ENCODE measurements at regions not wholly inside any gene's neighbourhood (a gene's known extent, or its start where the extent isn't known, plus 50 kb on each side); places are given as distances from the start of the nearest gene placed in this dataset.

GRCh38 chr9:134214386-134214765 is 50.0 kb upstream of the RNU6ATAC start:
- no peak for DNase-seq (ENCODE audit: low read depth, low spot score)
- no peaks in the 10 kb centered on the region for H3K36me3 ChIP-seq (ENCODE audit: insufficient read depth, insufficient read length, low read length)
- H3K9me3 ChIP-seq (ENCODE audit: insufficient read depth, low read length), result peaks cover 12% of the 10 kb centered on the region; the same call in 1 of the 2 replicates
- peak overlapping the region; percentile 45 for H3K9ac ChIP-seq (ENCODE audit: insufficient read length, low read depth)
- TF ChIP-seq YY1 (IDR thresholded peaks at IDR 0.05; ENCODE audit: insufficient read depth, insufficient read length) (no peak), SUZ12 (IDR thresholded peaks at IDR 0.05; ENCODE audit: extremely low read depth, insufficient read depth, insufficient read length) (no peak), ZNF274 (IDR thresholded peaks at IDR 0.05; ENCODE audit: low read depth, low read length) (no peak)
- no peaks in the 10 kb centered on the region for H3K27me3 ChIP-seq (ENCODE audit: insufficient read depth, insufficient read length)
- no peak overlapping the region for H3K4me3 ChIP-seq (ENCODE audit: insufficient read length, low read depth)
- peaks cover 23% of the 10 kb centered on the region for H3K4me1 ChIP-seq (ENCODE audit: insufficient read depth, insufficient read length)

GRCh38 chr9:134214766-134215419 is 50.5 kb upstream of the RNU6ATAC start:
- peak overlapping the region; percentile 11 for H3K9ac ChIP-seq (ENCODE audit: insufficient read length, low read depth)

GRCh38 chr9:134215420-134215698 is 51.0 kb upstream of the RNU6ATAC start:
- DNase-seq (ENCODE audit: low read depth, low spot score), result no peak
- Histone ChIP-seq H3K4me3 (ENCODE audit: insufficient read length, low read depth) (no peak overlapping the region), H3K36me3 (ENCODE audit: insufficient read depth, insufficient read length, low read length) (no peaks in the 10 kb centered on the region), H3K9me3 (ENCODE audit: insufficient read depth, low read length) (peaks cover 12% of the 10 kb centered on the region; the same call in 1 of the 2 replicates), H3K27me3 (ENCODE audit: insufficient read depth, insufficient read length) (no peaks in the 10 kb centered on the region), H3K9ac (ENCODE audit: insufficient read length, low read depth) (peak overlapping the region; percentile 11), H3K4me1 (ENCODE audit: insufficient read depth, insufficient read length) (peaks cover 18% of the 10 kb centered on the region)
- TF ChIP-seq YY1 (IDR thresholded peaks at IDR 0.05; ENCODE audit: insufficient read depth, insufficient read length) (no peak), SUZ12 (IDR thresholded peaks at IDR 0.05; ENCODE audit: extremely low read depth, insufficient read depth, insufficient read length) (no peak), ZNF274 (IDR thresholded peaks at IDR 0.05; ENCODE audit: low read depth, low read length) (no peak)

More at GRCh38 chr9:134214766-134215419, 50.5 kb upstream of the RNU6ATAC start:
- DNase-seq (ENCODE audit: low read depth, low spot score), result no peak
- no peaks in the 10 kb centered on the region for H3K27me3 ChIP-seq (ENCODE audit: insufficient read depth, insufficient read length)
- H3K4me1 ChIP-seq (ENCODE audit: insufficient read depth, insufficient read length), result peaks cover 19% of the 10 kb centered on the region
- H3K4me3 ChIP-seq (ENCODE audit: insufficient read length, low read depth), result no peak overlapping the region
- no peaks in the 10 kb centered on the region for H3K36me3 ChIP-seq (ENCODE audit: insufficient read depth, insufficient read length, low read length)
- peaks cover 12% of the 10 kb centered on the region; the same call in 1 of the 2 replicates for H3K9me3 ChIP-seq (ENCODE audit: insufficient read depth, low read length)
- TF ChIP-seq SUZ12 (IDR thresholded peaks at IDR 0.05; ENCODE audit: extremely low read depth, insufficient read depth, insufficient read length), result no peak
- no peak for TF ChIP-seq ZNF274 (IDR thresholded peaks at IDR 0.05; ENCODE audit: low read depth, low read length)
- TF ChIP-seq YY1 (IDR thresholded peaks at IDR 0.05; ENCODE audit: insufficient read depth, insufficient read length), result no peak

GRCh38 chr9:134215699-134216448 is 51.5 kb upstream of the RNU6ATAC start:
- H3K9me3 ChIP-seq (ENCODE audit: insufficient read depth, low read length), result peaks cover 12% of the 10 kb centered on the region; the same call in 1 of the 2 replicates
- no peaks in the 10 kb centered on the region for H3K27me3 ChIP-seq (ENCODE audit: insufficient read depth, insufficient read length)
- peak overlapping the region; percentile 38 for H3K9ac ChIP-seq (ENCODE audit: insufficient read length, low read depth)
- no peak for DNase-seq (ENCODE audit: low read depth, low spot score)
- H3K4me1 ChIP-seq (ENCODE audit: insufficient read depth, insufficient read length), result peaks cover 18% of the 10 kb centered on the region
- TF ChIP-seq YY1 (IDR thresholded peaks at IDR 0.05; ENCODE audit: insufficient read depth, insufficient read length), result no peak
- H3K4me3 ChIP-seq (ENCODE audit: insufficient read length, low read depth), result no peak overlapping the region
- no peaks in the 10 kb centered on the region for H3K36me3 ChIP-seq (ENCODE audit: insufficient read depth, insufficient read length, low read length)

GRCh38 chr9:134216449-134216951 is 52.1 kb upstream of the RNU6ATAC start:
- TF ChIP-seq YY1 (IDR thresholded peaks at IDR 0.05; ENCODE audit: insufficient read depth, insufficient read length) (no peak), SUZ12 (IDR thresholded peaks at IDR 0.05; ENCODE audit: extremely low read depth, insufficient read depth, insufficient read length) (no peak), ZNF274 (IDR thresholded peaks at IDR 0.05; ENCODE audit: low read depth, low read length) (no peak)
- Histone ChIP-seq H3K27me3 (ENCODE audit: insufficient read depth, insufficient read length) (no peaks in the 10 kb centered on the region), H3K9me3 (ENCODE audit: insufficient read depth, low read length) (peaks cover 12% of the 10 kb centered on the region; the same call in 1 of the 2 replicates), H3K9ac (ENCODE audit: insufficient read length, low read depth) (no peak overlapping the region), H3K4me1 (ENCODE audit: insufficient read depth, insufficient read length) (peaks cover 18% of the 10 kb centered on the region), H3K36me3 (ENCODE audit: insufficient read depth, insufficient read length, low read length) (no peaks in the 10 kb centered on the region), H3K4me3 (ENCODE audit: insufficient read length, low read depth) (no peak overlapping the region)
- no peak for DNase-seq (ENCODE audit: low read depth, low spot score)

GRCh38 chr9:134216961-134217360 is 52.6 kb upstream of the RNU6ATAC start:
- Histone ChIP-seq H3K27me3 (ENCODE audit: insufficient read depth, insufficient read length) (no peaks in the 10 kb centered on the region), H3K36me3 (ENCODE audit: insufficient read depth, insufficient read length, low read length) (no peaks in the 10 kb centered on the region), H3K4me3 (ENCODE audit: insufficient read length, low read depth) (no peak overlapping the region), H3K4me1 (ENCODE audit: insufficient read depth, insufficient read length) (peaks cover 19% of the 10 kb centered on the region), H3K9ac (ENCODE audit: insufficient read length, low read depth) (no peak overlapping the region), H3K9me3 (ENCODE audit: insufficient read depth, low read length) (peaks cover 12% of the 10 kb centered on the region; the same call in 1 of the 2 replicates)
- TF ChIP-seq SUZ12 (IDR thresholded peaks at IDR 0.05; ENCODE audit: extremely low read depth, insufficient read depth, insufficient read length), result no peak
- no peak for TF ChIP-seq ZNF274 (IDR thresholded peaks at IDR 0.05; ENCODE audit: low read depth, low read length)
- TF ChIP-seq YY1 (IDR thresholded peaks at IDR 0.05; ENCODE audit: insufficient read depth, insufficient read length), result no peak
- no peak for DNase-seq (ENCODE audit: low read depth, low spot score)
